ENCODE measurements at regions not wholly inside any gene's neighbourhood (a gene's known extent, or its start where the extent isn't known, plus 50 kb on each side); places are given as distances from the start of the nearest gene placed in this dataset.
"Not testable (repeated sequence)": the region's sequence is repeated elsewhere in the genome, so short reads cannot be mapped to it uniquely, and the experiment has no call there.

- peak; percentile 54 for TF ChIP-seq CTCF (conservative IDR thresholded peaks at IDR 0.05; ENCODE audit: low read length)
- POLR2A ChIA-PET; H4K20me1 ChIP-seq (ENCODE audit: insufficient read depth, low read length); H3K27ac ChIP-seq (ENCODE audit: low read depth, low read length, poor library complexity, severe bottlenecking); H3K4me2 ChIP-seq (ENCODE audit: low read length); H3K36me3 ChIP-seq (ENCODE audit: insufficient read depth, low read length); BruUV-seq (replicated peaks); H3K9me2 ChIP-seq (ENCODE audit: insufficient read depth, low read length); CTCF ChIA-PET (ENCODE audit: unreplicated experiment); H3K4me3 ChIP-seq (ENCODE audit: low read depth, low read length, poor library complexity, severe bottlenecking); H3K9me3 ChIP-seq (ENCODE audit: low read length); H3K79me2 ChIP-seq (ENCODE audit: insufficient read depth, low read depth, low read length); H2AFZ ChIP-seq (ENCODE audit: low read length); H3K4me1 ChIP-seq (ENCODE audit: insufficient read depth, low read length, poor library complexity, severe bottlenecking): not testable (repeated sequence)
- intact Hi-C loops (cut with micrococcal nuclease; ENCODE audit: unreplicated experiment) = loop anchor here (10.0 kb wide), 1 partner anchor 695 kb away; no protein-coding TSS in a partner anchor
- DNase-seq (ENCODE audit: low spot score) = peak; percentile 14
These were observed 104.2 kb upstream of the FAN1 start for GRCh38 chr15:30799565-30799964.

- TF ChIP-seq CTCF (conservative IDR thresholded peaks at IDR 0.05; ENCODE audit: low read length) = peak; percentile 41
- POLR2A ChIA-PET; H3K9me2 ChIP-seq (ENCODE audit: insufficient read depth, low read length); H3K4me1 ChIP-seq (ENCODE audit: insufficient read depth, low read length, poor library complexity, severe bottlenecking); DNase-seq (ENCODE audit: low spot score); H3K9me3 ChIP-seq (ENCODE audit: low read length); H3K4me2 ChIP-seq (ENCODE audit: low read length); BruUV-seq (replicated peaks); H3K4me3 ChIP-seq (ENCODE audit: low read depth, low read length, poor library complexity, severe bottlenecking); H3K27ac ChIP-seq (ENCODE audit: low read depth, low read length, poor library complexity, severe bottlenecking); H2AFZ ChIP-seq (ENCODE audit: low read length); H3K36me3 ChIP-seq (ENCODE audit: insufficient read depth, low read length); H3K79me2 ChIP-seq (ENCODE audit: insufficient read depth, low read depth, low read length); CTCF ChIA-PET (ENCODE audit: unreplicated experiment); H4K20me1 ChIP-seq (ENCODE audit: insufficient read depth, low read length): not testable (repeated sequence)
- intact Hi-C loops (cut with micrococcal nuclease; ENCODE audit: unreplicated experiment) = loop anchor here (2.0 kb wide), 1 partner anchor 327 kb away; no protein-coding TSS in a partner anchor
These were observed 102.4 kb upstream of the FAN1 start for GRCh38 chr15:30801140-30801895.

GRCh38 chr15:30802001-30802400 is 101.7 kb upstream of the FAN1 start:
- H3K9me3 ChIP-seq (ENCODE audit: low read length); H4K20me1 ChIP-seq (ENCODE audit: insufficient read depth, low read length); H3K36me3 ChIP-seq (ENCODE audit: insufficient read depth, low read length); H3K4me1 ChIP-seq (ENCODE audit: insufficient read depth, low read length, poor library complexity, severe bottlenecking); BruUV-seq (replicated peaks); H3K79me2 ChIP-seq (ENCODE audit: insufficient read depth, low read depth, low read length); H2AFZ ChIP-seq (ENCODE audit: low read length); CTCF ChIA-PET (ENCODE audit: unreplicated experiment); H3K4me2 ChIP-seq (ENCODE audit: low read length); DNase-seq (ENCODE audit: low spot score); H3K9me2 ChIP-seq (ENCODE audit: insufficient read depth, low read length); H3K27ac ChIP-seq (ENCODE audit: low read depth, low read length, poor library complexity, severe bottlenecking); intact Hi-C loops (cut with micrococcal nuclease; ENCODE audit: unreplicated experiment); H3K4me3 ChIP-seq (ENCODE audit: low read depth, low read length, poor library complexity, severe bottlenecking): not testable (repeated sequence)
- POLR2A ChIA-PET = interaction anchor here (0.6 to 0.7 kb wide), 2 partner anchors 25 to 41 kb away, joined by 3 read pairs; no protein-coding TSS in a partner anchor

GRCh38 chr15:30803703-30804102 is 100.0 kb upstream of the FAN1 start:
- POLR2A ChIA-PET; BruUV-seq (replicated peaks); intact Hi-C loops (cut with micrococcal nuclease; ENCODE audit: unreplicated experiment); H3K4me3 ChIP-seq (ENCODE audit: low read depth, low read length, poor library complexity, severe bottlenecking); H2AFZ ChIP-seq (ENCODE audit: low read length); H3K27ac ChIP-seq (ENCODE audit: low read depth, low read length, poor library complexity, severe bottlenecking); H3K36me3 ChIP-seq (ENCODE audit: insufficient read depth, low read length); H3K79me2 ChIP-seq (ENCODE audit: insufficient read depth, low read depth, low read length); H3K4me1 ChIP-seq (ENCODE audit: insufficient read depth, low read length, poor library complexity, severe bottlenecking); DNase-seq (ENCODE audit: low spot score); H3K9me2 ChIP-seq (ENCODE audit: insufficient read depth, low read length); CTCF ChIA-PET (ENCODE audit: unreplicated experiment); H4K20me1 ChIP-seq (ENCODE audit: insufficient read depth, low read length); H3K4me2 ChIP-seq (ENCODE audit: low read length); H3K9me3 ChIP-seq (ENCODE audit: low read length): not testable (repeated sequence)
